ENCODE measurements at regions not wholly inside any gene's neighbourhood (a gene's known extent, or its start where the extent isn't known, plus 50 kb on each side); places are given as distances from the start of the nearest gene placed in this dataset.

DNA sequence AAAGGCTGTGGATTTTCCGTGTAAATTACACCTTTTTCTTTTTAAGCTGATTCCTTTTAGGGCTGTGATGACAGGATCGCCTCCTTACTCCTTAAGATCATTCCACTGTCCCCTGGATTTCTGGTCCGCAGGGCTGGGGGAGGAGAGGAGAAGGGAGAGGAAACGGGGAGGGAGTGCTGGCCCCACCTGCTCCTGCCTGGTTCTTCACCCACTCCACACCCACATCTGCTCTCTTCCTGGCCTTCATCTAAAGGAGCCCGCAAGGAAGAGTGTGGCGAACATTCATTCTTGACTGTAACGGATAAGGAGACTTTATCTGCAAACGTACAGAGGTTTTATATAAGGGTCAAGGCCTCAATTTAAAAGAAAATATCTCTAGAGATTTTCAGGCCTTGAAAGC lies 242.0 kb downstream of the RHOU start:
- WGBS (ENCODE audit: insufficient coverage): 91% methylated on average over 4 of the region's 8 CpGs
- POLR2A ChIA-PET: no interaction called here

DNA sequence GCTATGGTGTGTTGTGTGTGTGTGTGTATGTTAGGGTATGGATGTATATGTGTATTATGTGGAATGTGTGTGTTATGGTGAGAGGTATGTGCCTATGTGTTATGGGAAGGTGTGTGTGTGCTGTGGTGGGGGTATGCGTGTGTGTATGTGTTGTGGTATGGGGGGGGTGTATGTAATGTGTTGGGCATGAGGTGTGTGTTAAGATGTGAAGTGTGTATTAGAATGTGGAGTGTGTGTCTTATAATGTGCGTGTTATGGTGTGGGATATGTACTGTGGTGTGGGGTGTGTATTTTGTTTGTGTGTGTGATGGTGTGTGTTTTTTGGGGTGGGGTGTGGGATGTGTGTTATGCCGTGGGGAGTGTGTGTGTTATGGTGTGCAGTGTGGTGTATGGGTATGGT lies 242.5 kb downstream of the RHOU start:
- no peak overlapping the region for H3K27ac ChIP-seq (ENCODE audit: insufficient read depth in 1 of 2, low read depth in 1 of 2, low read length in 2 of 2, poor library complexity in 1 of 2, severe bottlenecking in 2 of 2)
- DNase-seq: no peak
- H3K4me1 ChIP-seq (ENCODE audit: control extremely low read depth in 1 of 4, control insufficient read depth in 4 of 4, insufficient read depth in 4 of 4, low read length in 3 of 4): peaks cover 0 to 7% (median 0%) of the 10 kb centered on the region in 4 experiments
- H3K27me3 ChIP-seq (replicated peaks in 2 of 5; ENCODE audit: control insufficient read depth in 4 of 5, insufficient read depth in 5 of 5, low read length in 4 of 5): no peaks in the 10 kb centered on the region
- no peaks in the 10 kb centered on the region for H3K36me3 ChIP-seq (ENCODE audit: control insufficient read depth in 4 of 4, insufficient read depth in 4 of 4, low read length in 3 of 4)
- ChIA-PET POLR2A (no interaction called here), CTCF (no interaction called here)
- H3K4me3 ChIP-seq (ENCODE audit: control insufficient read depth in 1 of 7, extremely low read depth in 1 of 7, insufficient read depth in 4 of 7, low read depth in 2 of 7, low read length in 6 of 7): no peak overlapping the region
- H3K9me3 ChIP-seq (ENCODE audit: control extremely low read depth in 1 of 5, control insufficient read depth in 4 of 5, insufficient read depth in 2 of 5, low read depth in 1 of 5, low read length in 4 of 5): no peaks in the 10 kb centered on the region
- 100% methylated on average over 2 of the region's 3 CpGs for WGBS (ENCODE audit: insufficient coverage)

More for the DNA sequence above, 242.0 kb downstream of the RHOU start:
- no peak for DNase-seq
- Histone ChIP-seq H3K36me3 (ENCODE audit: control insufficient read depth in 4 of 4, insufficient read depth in 4 of 4, low read length in 3 of 4) (no peaks in the 10 kb centered on the region), H3K27ac (ENCODE audit: insufficient read depth in 1 of 2, low read depth in 1 of 2, low read length in 2 of 2, poor library complexity in 1 of 2, severe bottlenecking in 2 of 2) (no peak overlapping the region), H3K9me3 (ENCODE audit: control extremely low read depth in 1 of 5, control insufficient read depth in 4 of 5, insufficient read depth in 2 of 5, low read depth in 1 of 5, low read length in 4 of 5) (no peaks in the 10 kb centered on the region), H3K4me1 (ENCODE audit: control extremely low read depth in 1 of 4, control insufficient read depth in 4 of 4, insufficient read depth in 4 of 4, low read length in 3 of 4) (peaks cover 0 to 7% (median 0%) of the 10 kb centered on the region in 4 experiments), H3K4me3 (ENCODE audit: control insufficient read depth in 1 of 7, extremely low read depth in 1 of 7, insufficient read depth in 4 of 7, low read depth in 2 of 7, low read length in 6 of 7) (no peak overlapping the region), H3K27me3 (replicated peaks in 2 of 5; ENCODE audit: control insufficient read depth in 4 of 5, insufficient read depth in 5 of 5, low read length in 4 of 5) (no peaks in the 10 kb centered on the region)
- CTCF ChIA-PET: no interaction called here

DNA sequence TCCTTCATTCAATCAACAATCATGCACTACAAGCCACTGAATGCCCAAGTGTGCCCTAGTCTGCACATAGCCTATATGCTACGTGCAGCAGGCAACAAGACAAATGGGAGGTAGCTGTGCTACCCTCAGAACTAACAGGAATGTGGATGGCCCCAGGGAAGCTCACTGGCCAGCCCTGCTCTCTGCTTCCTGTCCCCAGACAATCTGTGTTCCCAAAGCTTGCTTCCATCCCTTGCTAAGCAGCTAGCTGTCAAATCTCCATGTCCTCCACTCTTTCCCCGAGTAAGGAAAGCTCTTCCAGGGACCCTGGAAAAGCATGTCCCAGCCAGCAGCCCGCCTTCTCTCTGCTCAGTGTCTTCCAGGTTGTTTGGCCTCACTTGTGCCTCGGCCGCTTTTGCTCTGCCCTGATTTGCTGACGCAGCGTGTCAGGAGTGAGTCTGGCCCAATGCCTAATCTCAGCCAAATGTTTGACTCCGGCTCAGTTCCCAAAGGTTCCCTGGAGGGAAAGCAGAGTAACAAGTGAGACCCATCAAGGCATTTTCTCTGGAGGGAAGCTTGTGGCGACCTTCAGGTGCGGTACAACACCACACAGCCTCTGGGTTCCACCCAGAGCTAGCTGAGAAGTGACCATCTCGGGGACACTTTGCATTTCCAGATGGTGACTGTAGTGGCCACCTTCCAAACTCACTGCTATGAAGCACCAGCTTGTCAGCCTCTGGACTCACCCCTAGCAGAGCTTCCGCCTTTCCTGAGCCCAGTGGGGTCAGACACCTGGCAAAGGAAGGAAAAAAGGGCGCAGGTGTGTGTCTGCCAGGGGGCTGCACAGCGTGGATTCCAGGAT lies 243.4 kb downstream of the RHOU start:
- no peak for DNase-seq
- no peaks in the 10 kb centered on the region for H3K9me3 ChIP-seq (ENCODE audit: control extremely low read depth in 1 of 5, control insufficient read depth in 4 of 5, insufficient read depth in 2 of 5, low read depth in 1 of 5, low read length in 4 of 5)
- no peak overlapping the region for H3K27ac ChIP-seq (ENCODE audit: insufficient read depth in 1 of 2, low read depth in 1 of 2, low read length in 2 of 2, poor library complexity in 1 of 2, severe bottlenecking in 2 of 2)
- H3K27me3 ChIP-seq (replicated peaks in 2 of 5; ENCODE audit: control insufficient read depth in 4 of 5, insufficient read depth in 5 of 5, low read length in 4 of 5): no peaks in the 10 kb centered on the region
- H3K4me3 ChIP-seq (ENCODE audit: control insufficient read depth in 1 of 7, extremely low read depth in 1 of 7, insufficient read depth in 4 of 7, low read depth in 2 of 7, low read length in 6 of 7): no peak overlapping the region
- peaks cover 3 to 14% (median 6%) of the 10 kb centered on the region in 4 experiments for H3K4me1 ChIP-seq (ENCODE audit: control extremely low read depth in 1 of 4, control insufficient read depth in 4 of 4, insufficient read depth in 4 of 4, low read length in 3 of 4)
- CTCF ChIA-PET: no interaction called here
- POLR2A ChIA-PET: no interaction called here
- 93% methylated on average over 13 of the region's 14 CpGs for WGBS (ENCODE audit: insufficient coverage)
- no peaks in the 10 kb centered on the region for H3K36me3 ChIP-seq (ENCODE audit: control insufficient read depth in 4 of 4, insufficient read depth in 4 of 4, low read length in 3 of 4)

DNA sequence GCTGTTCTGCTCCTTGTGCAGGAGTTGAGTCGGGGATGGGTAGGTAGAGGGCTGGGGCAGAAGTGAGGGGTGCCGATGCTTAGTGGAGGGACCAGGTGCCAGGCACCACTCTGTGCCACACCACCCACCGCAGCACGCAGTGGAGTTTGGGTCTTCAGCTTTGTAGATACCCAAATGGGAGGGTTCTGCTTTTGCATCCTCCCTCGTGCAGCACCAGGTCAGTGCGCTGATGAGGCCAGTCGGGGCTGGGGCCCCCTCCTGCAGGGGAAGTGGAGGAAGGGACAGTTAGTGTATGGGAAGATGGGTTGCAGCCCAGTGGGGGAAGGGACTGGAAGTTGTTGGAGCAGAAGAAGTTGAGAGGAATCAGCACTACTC lies 244.0 kb downstream of the RHOU start:
- CTCF ChIA-PET: no interaction called here
- Histone ChIP-seq H3K9me3 (ENCODE audit: control extremely low read depth in 1 of 5, control insufficient read depth in 4 of 5, insufficient read depth in 2 of 5, low read depth in 1 of 5, low read length in 4 of 5) (no peaks in the 10 kb centered on the region), H3K4me1 (ENCODE audit: control extremely low read depth in 1 of 4, control insufficient read depth in 4 of 4, insufficient read depth in 4 of 4, low read length in 3 of 4) (peaks cover 6 to 17% (median 9%) of the 10 kb centered on the region in 4 experiments), H3K27me3 (replicated peaks in 2 of 5; ENCODE audit: control insufficient read depth in 4 of 5, insufficient read depth in 5 of 5, low read length in 4 of 5) (no peaks in the 10 kb centered on the region), H3K36me3 (ENCODE audit: control insufficient read depth in 4 of 4, insufficient read depth in 4 of 4, low read length in 3 of 4) (no peaks in the 10 kb centered on the region), H3K4me3 (ENCODE audit: control insufficient read depth in 1 of 7, extremely low read depth in 1 of 7, insufficient read depth in 4 of 7, low read depth in 2 of 7, low read length in 6 of 7) (no peak overlapping the region), H3K27ac (ENCODE audit: insufficient read depth in 1 of 2, low read depth in 1 of 2, low read length in 2 of 2, poor library complexity in 1 of 2, severe bottlenecking in 2 of 2) (no peak overlapping the region)
- WGBS (ENCODE audit: insufficient coverage): 84% methylated on average over 7 of the region's 7 CpGs
- no peak for DNase-seq
- POLR2A ChIA-PET: no interaction called here

DNA sequence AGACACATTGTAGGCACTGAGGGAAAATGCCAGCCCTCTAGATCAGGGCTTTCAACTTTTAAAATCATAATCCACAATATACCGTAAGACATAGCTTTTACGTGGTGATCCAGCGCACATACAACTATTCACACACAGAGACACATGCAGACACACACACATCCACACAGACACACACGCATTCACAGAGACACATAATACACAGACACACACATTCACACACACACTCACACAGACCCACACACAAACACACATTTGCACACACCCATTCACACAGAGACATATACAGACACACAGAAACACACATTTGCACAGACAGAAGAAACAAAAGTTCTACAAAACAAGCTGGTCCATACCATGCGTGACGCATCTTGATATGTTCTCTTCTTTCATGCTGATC lies 244.5 kb downstream of the RHOU start:
- POLR2A ChIA-PET: no interaction called here
- 100% methylated on average over 6 of the region's 6 CpGs for WGBS (ENCODE audit: insufficient coverage)

DNA sequence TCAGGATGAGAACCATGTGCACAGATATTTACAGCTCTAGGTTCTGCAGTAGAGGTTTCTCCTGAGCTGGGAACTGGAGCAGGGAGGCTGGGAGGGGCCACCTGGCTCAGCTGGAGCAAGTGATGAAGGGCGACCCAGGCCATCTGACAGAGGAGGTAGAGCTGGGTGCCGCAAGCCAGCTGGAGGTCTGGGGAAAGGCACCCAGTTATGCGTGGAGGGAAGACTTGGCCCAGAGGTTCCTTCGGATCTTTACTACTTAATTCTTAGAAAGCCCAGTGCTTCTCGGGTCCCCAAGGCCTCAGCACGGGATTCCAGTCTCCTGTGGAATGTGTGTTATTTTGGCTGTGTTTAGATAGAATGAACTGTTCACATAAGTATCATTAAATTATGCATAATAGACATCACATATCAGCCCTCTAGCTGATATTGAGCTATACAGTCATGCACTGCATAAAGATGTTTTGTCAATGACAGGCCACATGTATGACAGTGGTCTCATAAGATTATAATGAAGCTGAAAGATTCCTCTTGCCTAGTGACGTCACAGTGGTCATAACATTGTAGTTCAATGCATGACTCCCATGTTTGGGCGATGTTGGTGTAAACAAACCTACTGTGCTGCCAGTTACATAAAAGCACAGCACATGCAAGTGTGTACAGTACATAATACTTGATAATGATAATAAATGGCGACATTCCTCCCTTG lies 245.1 kb downstream of the RHOU start:
- Histone ChIP-seq H3K4me3 (ENCODE audit: control insufficient read depth in 1 of 7, extremely low read depth in 1 of 7, insufficient read depth in 4 of 7, low read depth in 2 of 7, low read length in 6 of 7) (no peak overlapping the region), H3K27me3 (replicated peaks in 2 of 5; ENCODE audit: control insufficient read depth in 4 of 5, insufficient read depth in 5 of 5, low read length in 4 of 5) (no peaks in the 10 kb centered on the region), H3K9me3 (ENCODE audit: control extremely low read depth in 1 of 5, control insufficient read depth in 4 of 5, insufficient read depth in 2 of 5, low read depth in 1 of 5, low read length in 4 of 5) (no peaks in the 10 kb centered on the region), H3K36me3 (ENCODE audit: control insufficient read depth in 4 of 4, insufficient read depth in 4 of 4, low read length in 3 of 4) (no peaks in the 10 kb centered on the region), H3K4me1 (ENCODE audit: control extremely low read depth in 1 of 4, control insufficient read depth in 4 of 4, insufficient read depth in 4 of 4, low read length in 3 of 4) (peaks cover 6 to 17% (median 9%) of the 10 kb centered on the region in 4 experiments), H3K27ac (ENCODE audit: insufficient read depth in 1 of 2, low read depth in 1 of 2, low read length in 2 of 2, poor library complexity in 1 of 2, severe bottlenecking in 2 of 2) (no peak overlapping the region)
- CTCF ChIA-PET: no interaction called here
- POLR2A ChIA-PET: no interaction called here
- WGBS (ENCODE audit: insufficient coverage): 100% methylated on average over 4 of the region's 9 CpGs
- DNase-seq: no peak

More for the DNA sequence above, 244.5 kb downstream of the RHOU start:
- no peak overlapping the region for H3K27ac ChIP-seq (ENCODE audit: insufficient read depth in 1 of 2, low read depth in 1 of 2, low read length in 2 of 2, poor library complexity in 1 of 2, severe bottlenecking in 2 of 2)
- H3K36me3 ChIP-seq (ENCODE audit: control insufficient read depth in 4 of 4, insufficient read depth in 4 of 4, low read length in 3 of 4): no peaks in the 10 kb centered on the region
- no peak overlapping the region for H3K4me3 ChIP-seq (ENCODE audit: control insufficient read depth in 1 of 7, extremely low read depth in 1 of 7, insufficient read depth in 4 of 7, low read depth in 2 of 7, low read length in 6 of 7)
- DNase-seq: no peak
- CTCF ChIA-PET: no interaction called here
- H3K27me3 ChIP-seq (replicated peaks in 2 of 5; ENCODE audit: control insufficient read depth in 4 of 5, insufficient read depth in 5 of 5, low read length in 4 of 5): no peaks in the 10 kb centered on the region
- H3K9me3 ChIP-seq (ENCODE audit: control extremely low read depth in 1 of 5, control insufficient read depth in 4 of 5, insufficient read depth in 2 of 5, low read depth in 1 of 5, low read length in 4 of 5): no peaks in the 10 kb centered on the region
- H3K4me1 ChIP-seq (ENCODE audit: control extremely low read depth in 1 of 4, control insufficient read depth in 4 of 4, insufficient read depth in 4 of 4, low read length in 3 of 4): peaks cover 6 to 17% (median 9%) of the 10 kb centered on the region in 4 experiments

DNA sequence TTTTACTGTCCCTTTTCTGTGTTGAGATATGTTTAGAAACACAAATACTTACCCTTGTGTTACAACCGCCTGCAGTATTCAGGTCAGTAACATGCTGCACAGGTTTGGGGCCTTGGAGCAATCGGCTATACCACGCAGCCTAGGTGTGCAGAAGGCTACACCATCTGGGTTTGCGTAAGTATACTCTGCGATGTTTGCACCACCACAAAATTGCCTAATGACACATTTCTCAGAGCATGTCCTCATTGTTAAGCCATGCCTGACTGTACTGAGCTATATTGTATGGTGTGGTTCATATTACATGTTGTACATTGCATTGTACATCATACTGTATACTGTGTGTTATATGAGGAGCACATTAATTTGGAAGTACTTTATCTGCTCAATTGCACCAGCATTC lies 247.4 kb downstream of the RHOU start:
- CTCF ChIA-PET: no interaction called here

More for the DNA sequence above, 247.4 kb downstream of the RHOU start:
- Histone ChIP-seq H3K4me1 (ENCODE audit: control extremely low read depth in 1 of 4, control insufficient read depth in 4 of 4, insufficient read depth in 4 of 4, low read length in 3 of 4) (peaks cover 6 to 26% (median 13%) of the 10 kb centered on the region in 4 experiments), H3K36me3 (ENCODE audit: control insufficient read depth in 4 of 4, insufficient read depth in 4 of 4, low read length in 3 of 4) (no peaks in the 10 kb centered on the region), H3K4me3 (ENCODE audit: control insufficient read depth in 1 of 7, extremely low read depth in 1 of 7, insufficient read depth in 4 of 7, low read depth in 2 of 7, low read length in 6 of 7) (no peak overlapping the region), H3K27me3 (replicated peaks in 2 of 5; ENCODE audit: control insufficient read depth in 4 of 5, insufficient read depth in 5 of 5, low read length in 4 of 5) (no peaks in the 10 kb centered on the region), H3K9me3 (ENCODE audit: control extremely low read depth in 1 of 5, control insufficient read depth in 4 of 5, insufficient read depth in 2 of 5, low read depth in 1 of 5, low read length in 4 of 5) (no peaks in the 10 kb centered on the region), H3K27ac (ENCODE audit: insufficient read depth in 1 of 2, low read depth in 1 of 2, low read length in 2 of 2, poor library complexity in 1 of 2, severe bottlenecking in 2 of 2) (no peak overlapping the region)
- no peak for DNase-seq
- POLR2A ChIA-PET: no interaction called here
- WGBS (ENCODE audit: insufficient coverage): 90% methylated on average over 3 of the region's 5 CpGs
